ENCODE measurements at regions not wholly inside any gene's neighbourhood (a gene's known extent, or its start where the extent isn't known, plus 50 kb on each side); places are given as distances from the start of the nearest gene placed in this dataset.

DNA sequence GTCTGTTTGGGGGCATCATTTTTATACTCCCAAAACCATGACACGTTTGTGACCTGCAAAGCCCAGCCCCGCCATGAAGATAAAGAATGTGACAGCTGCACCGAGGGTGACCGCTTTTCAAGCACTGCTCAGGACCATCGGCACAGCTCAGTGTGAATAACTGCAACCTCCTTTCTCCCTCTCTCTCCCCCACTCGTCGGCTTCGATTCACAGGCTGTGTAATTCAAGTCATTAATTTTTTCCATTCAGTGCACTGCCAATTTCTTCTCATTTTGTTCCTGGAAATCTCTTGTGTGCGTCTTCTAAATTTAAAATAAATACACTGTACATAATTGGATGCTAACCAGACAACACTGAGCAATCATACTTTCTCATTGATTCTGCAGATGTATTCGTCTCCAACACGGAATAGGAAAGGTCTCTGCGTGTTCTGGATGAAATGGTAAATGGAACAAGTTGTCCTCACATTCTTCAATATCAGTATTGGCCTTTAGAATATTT is 260.8 kb downstream of the TTC8 start:
- TF ChIP-seq, protein P1, sequence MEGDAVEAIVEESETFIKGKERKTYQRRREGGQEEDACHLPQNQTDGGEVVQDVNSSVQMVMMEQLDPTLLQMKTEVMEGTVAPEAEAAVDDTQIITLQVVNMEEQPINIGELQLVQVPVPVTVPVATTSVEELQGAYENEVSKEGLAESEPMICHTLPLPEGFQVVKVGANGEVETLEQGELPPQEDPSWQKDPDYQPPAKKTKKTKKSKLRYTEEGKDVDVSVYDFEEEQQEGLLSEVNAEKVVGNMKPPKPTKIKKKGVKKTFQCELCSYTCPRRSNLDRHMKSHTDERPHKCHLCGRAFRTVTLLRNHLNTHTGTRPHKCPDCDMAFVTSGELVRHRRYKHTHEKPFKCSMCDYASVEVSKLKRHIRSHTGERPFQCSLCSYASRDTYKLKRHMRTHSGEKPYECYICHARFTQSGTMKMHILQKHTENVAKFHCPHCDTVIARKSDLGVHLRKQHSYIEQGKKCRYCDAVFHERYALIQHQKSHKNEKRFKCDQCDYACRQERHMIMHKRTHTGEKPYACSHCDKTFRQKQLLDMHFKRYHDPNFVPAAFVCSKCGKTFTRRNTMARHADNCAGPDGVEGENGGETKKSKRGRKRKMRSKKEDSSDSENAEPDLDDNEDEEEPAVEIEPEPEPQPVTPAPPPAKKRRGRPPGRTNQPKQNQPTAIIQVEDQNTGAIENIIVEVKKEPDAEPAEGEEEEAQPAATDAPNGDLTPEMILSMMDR (IDR thresholded peaks at IDR 0.05), result no peak
- H3K4me3 ChIP-seq, result peak overlapping the region; percentile 11
- no peak overlapping the region for H3K27ac ChIP-seq
- DNase-seq (ENCODE audit: low spot score), result no peak

- DNase-seq (ENCODE audit: low spot score), result no peak
- H3K27ac ChIP-seq, result peak overlapping the region in 1 of 2 donors; percentile 0
- TF ChIP-seq, protein P1 (IDR thresholded peaks at IDR 0.05), result no peak
- peak overlapping the region; percentile 11 for H3K4me3 ChIP-seq
Measured at GRCh38 chr14:89085737-89086382, 261.4 kb downstream of the TTC8 start.

DNA sequence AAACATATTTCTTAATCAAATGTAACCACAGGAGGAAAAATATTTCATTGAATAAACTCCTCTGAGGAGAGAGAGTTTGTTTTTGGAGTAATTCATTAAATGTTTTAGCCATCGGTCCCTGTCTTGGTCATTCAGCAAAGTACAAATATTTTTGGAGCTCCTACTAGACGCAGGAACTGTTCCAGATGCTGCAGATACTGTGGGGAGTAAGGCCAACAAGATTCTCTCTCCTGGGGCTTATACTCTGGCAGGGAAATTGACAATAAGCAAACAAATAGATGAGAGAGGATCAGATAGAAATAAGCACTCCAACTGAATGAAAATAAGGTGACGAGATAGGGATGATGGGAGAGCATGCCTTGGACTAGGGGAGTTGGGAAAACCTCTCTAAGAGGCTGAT is 264.1 kb downstream of the TTC8 start:
- Histone ChIP-seq H3K27ac (no peak overlapping the region), H3K4me3 (no peak overlapping the region)
- no peak for DNase-seq (ENCODE audit: low spot score)
- TF ChIP-seq, protein P1 (IDR thresholded peaks at IDR 0.05), result no peak

DNA sequence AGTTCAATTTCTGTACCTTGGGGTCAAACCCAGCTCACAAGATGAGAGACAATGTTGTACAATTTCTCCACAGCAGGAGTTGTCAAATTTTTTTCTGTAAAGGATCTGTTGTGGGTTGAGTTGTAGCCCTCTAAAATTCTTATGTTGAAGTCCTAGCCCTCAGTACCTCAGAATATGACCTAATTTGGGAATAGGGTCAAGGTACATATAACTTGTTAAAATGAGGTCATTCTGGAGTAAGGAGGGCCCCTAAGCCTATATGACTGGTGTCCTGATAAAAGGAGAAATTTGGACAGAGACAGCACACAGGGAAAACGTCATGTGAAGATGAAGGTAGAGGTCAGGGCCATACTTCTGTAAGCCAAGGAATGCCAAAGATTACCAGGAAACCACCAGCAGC is 264.9 kb downstream of the TTC8 start:
- no peak overlapping the region for H3K27ac ChIP-seq
- TF ChIP-seq, protein P1 (IDR thresholded peaks at IDR 0.05), result no peak
- no peak overlapping the region for H3K4me3 ChIP-seq
- no peak for DNase-seq (ENCODE audit: low spot score)

- no peak for DNase-seq (ENCODE audit: low spot score)
- no peak overlapping the region for H3K27ac ChIP-seq
- TF ChIP-seq, protein P1 (IDR thresholded peaks at IDR 0.05), result no peak
- no peak overlapping the region for H3K4me3 ChIP-seq
Measured at GRCh38 chr14:89091781-89092180, 267.3 kb downstream of the TTC8 start.

GRCh38 chr14:89093083-89093730 is 268.8 kb downstream of the TTC8 start:
- H3K4me3 ChIP-seq, result no peak overlapping the region
- TF ChIP-seq, protein P1 (IDR thresholded peaks at IDR 0.05), result no peak
- no peak for DNase-seq (ENCODE audit: low spot score)

GRCh38 chr14:89095036-89095435 is 270.6 kb downstream of the TTC8 start:
- Histone ChIP-seq H3K4me3 (no peak overlapping the region), H3K27ac (no peak overlapping the region)
- DNase-seq (ENCODE audit: low spot score), result no peak
- TF ChIP-seq, protein P1 (IDR thresholded peaks at IDR 0.05), result no peak

More at GRCh38 chr14:89093083-89093730, 268.8 kb downstream of the TTC8 start:
- H3K27ac ChIP-seq, result no peak overlapping the region
